Mesodermal cell (in vitro differentiated cells): ENCODE measurements at regions not wholly inside any gene's neighbourhood (a gene's known extent, or its start where the extent isn't known, plus 50 kb on each side); places are given as distances from the start of the nearest gene placed in this dataset.

ENCODE experiments used
- H3K27ac ChIP-seq: 2 replicates; pipeline ENCODE4 v1.7.0; 2013; ENCODE audit warnings: mild to moderate bottlenecking, low read depth, low read length, moderate library complexity; ENCODE audit not compliant: severe bottlenecking
- H3K36me3 ChIP-seq: 2 replicates; pipeline ENCODE4 v1.7.1; 2013; ENCODE audit warnings: mild to moderate bottlenecking, low read length, moderate library complexity; ENCODE audit not compliant: control insufficient read depth, insufficient read depth
- H3K4me1 ChIP-seq: one replicate; pipeline ENCODE4 v1.7.1; 2013; ENCODE audit warnings: mild to moderate bottlenecking, low read length; ENCODE audit not compliant: insufficient read depth, control insufficient read depth, poor library complexity, severe bottlenecking
- H3K4me3 ChIP-seq: 2 replicates; pipeline ENCODE4 v1.7.0; 2013; ENCODE audit warnings: low read length, control low read depth, mild to moderate bottlenecking; ENCODE audit not compliant: insufficient read depth, poor library complexity, severe bottlenecking; ENCODE audit errors: extremely low read depth
- H3K9me3 ChIP-seq: 2 replicates; pipeline ENCODE4 v1.7.1; 2013; ENCODE audit warnings: mild to moderate bottlenecking, low read length, moderate library complexity; ENCODE audit not compliant: control insufficient read depth
- WGBS, 2 experiments: methylation state at CpG; one replicate each; pipeline ENCODE4 v1.1.5; 2013; ENCODE audit warnings: missing lambda C conversion rate in 2 of 2; ENCODE audit not compliant: insufficient coverage in 2 of 2; 5-methylcytosine and 5-hydroxymethylcytosine counted together

GRCh38 chr1:209431402-209431801, 152.1 kb upstream of the CAMK1G start:
- Histone ChIP-seq H3K27ac (no peak overlapping the region), H3K4me1 (peaks cover 24% of the 10 kb centered on the region), H3K4me3 (no peak overlapping the region), H3K9me3 (no peaks in the 10 kb centered on the region), H3K36me3 (no peaks in the 10 kb centered on the region)
- 94 to 100% methylated on average over 3 of the region's 3 CpGs for WGBS, 2 experiments

DNA sequence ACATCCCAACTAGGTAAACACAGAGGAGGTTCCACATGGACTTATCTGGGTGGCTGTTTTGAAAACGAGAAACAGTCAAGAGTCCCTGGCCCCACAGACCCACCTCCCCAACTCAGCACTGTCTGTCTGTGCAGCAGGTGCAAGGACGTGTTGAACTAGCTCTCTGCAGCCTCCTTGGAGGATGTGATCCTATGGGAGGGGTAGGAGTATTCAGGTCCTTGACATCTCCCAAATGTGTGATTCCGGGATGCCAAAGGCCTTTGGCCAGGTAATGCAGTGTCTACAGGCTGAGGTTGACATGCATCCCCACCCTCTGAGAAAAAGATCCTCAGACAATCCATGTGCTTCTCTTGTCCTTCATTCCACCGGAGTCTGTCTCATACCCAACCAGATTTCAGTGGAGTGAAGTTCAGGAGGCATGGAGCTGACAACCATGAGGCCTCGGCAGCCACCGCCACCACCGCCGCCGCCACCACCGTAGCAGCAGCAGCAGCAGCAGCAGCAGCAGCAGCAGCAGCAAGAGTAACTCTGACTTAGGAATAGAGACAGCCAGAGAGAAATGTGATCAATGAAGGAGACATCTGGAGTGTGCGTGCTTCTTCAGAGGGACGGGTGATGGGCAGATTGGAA, 151.6 kb upstream of the CAMK1G start:
- H3K9me3 ChIP-seq, result no peaks in the 10 kb centered on the region
- H3K27ac ChIP-seq, result no peak overlapping the region
- 92 to 100% methylated on average over 3 to 10 of the region's 12 CpGs for WGBS, 2 experiments
- no peak overlapping the region for H3K4me3 ChIP-seq
- H3K36me3 ChIP-seq, result no peaks in the 10 kb centered on the region
- peaks cover 24% of the 10 kb centered on the region for H3K4me1 ChIP-seq

GRCh38 chr1:209432443-209432825, 151.1 kb upstream of the CAMK1G start:
- WGBS, 2 experiments, result 77 to 94% methylated on average over 2 to 3 of the region's 4 CpGs
- Histone ChIP-seq H3K36me3 (no peaks in the 10 kb centered on the region), H3K9me3 (no peaks in the 10 kb centered on the region), H3K27ac (no peak overlapping the region), H3K4me3 (no peak overlapping the region), H3K4me1 (peaks cover 24% of the 10 kb centered on the region)

DNA sequence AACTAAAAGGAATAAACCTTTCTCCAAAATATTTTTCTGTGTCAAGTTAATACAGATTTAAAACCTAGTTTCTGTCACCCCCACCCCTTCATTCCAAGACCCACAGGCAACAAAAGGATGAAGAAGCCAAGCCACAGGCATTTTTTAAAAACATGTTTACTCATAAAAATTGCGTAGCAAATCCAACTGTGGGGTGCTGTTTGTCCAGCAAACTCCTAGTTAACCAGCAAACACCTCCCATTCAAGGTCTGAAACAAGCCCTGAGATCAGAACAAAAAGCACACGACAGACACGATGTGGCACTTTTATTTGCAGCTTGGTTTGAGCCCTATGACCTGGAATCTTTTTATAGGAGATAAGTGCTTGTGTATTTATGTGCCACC, 149.9 kb upstream of the CAMK1G start:
- Histone ChIP-seq H3K36me3 (no peaks in the 10 kb centered on the region), H3K4me1 (peaks cover 24% of the 10 kb centered on the region), H3K4me3 (no peak overlapping the region), H3K27ac (no peak overlapping the region), H3K9me3 (no peaks in the 10 kb centered on the region)
- 45 to 89% methylated on average over 1 to 3 of the region's 3 CpGs for WGBS, 2 experiments

- 83 to 89% methylated on average over 1 of the region's 1 CpG for WGBS, 2 experiments
- no peak overlapping the region for H3K4me3 ChIP-seq
- no peak overlapping the region for H3K27ac ChIP-seq
- H3K36me3 ChIP-seq, result no peaks in the 10 kb centered on the region
- H3K9me3 ChIP-seq, result no peaks in the 10 kb centered on the region
- H3K4me1 ChIP-seq, result peaks cover 24% of the 10 kb centered on the region
Measured at GRCh38 chr1:209434066-209434465, 149.4 kb upstream of the CAMK1G start.

DNA sequence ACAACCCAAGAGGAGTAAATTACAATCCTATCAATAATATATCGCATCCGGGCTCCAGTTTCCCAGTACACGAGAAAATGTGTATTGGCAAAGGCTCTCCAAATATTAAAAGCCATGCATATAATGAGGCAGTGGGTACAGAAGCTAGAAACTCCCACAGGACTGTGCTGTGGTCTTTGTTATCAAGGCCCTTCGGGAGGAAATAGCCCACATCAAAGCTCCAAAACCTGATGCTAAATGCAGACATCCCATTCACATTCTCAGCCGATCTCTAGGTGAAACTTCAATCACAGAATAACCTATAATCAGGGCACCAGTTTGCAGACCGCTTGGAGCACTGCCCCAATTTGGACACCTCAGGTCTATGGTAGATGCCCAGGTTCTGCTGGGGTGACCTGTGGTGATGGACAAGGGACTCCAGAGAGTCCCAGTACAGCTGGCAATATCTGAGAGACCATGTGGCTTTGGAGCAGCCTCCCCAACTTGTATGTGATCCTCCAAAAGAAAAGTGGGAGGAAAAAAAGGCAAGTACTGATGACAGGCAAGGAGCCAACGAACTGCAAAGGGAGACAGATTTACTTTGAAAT, 148.8 kb upstream of the CAMK1G start:
- H3K4me1 ChIP-seq, result peaks cover 24% of the 10 kb centered on the region
- H3K9me3 ChIP-seq, result no peaks in the 10 kb centered on the region
- H3K4me3 ChIP-seq, result no peak overlapping the region
- no peaks in the 10 kb centered on the region for H3K36me3 ChIP-seq
- WGBS, 2 experiments, result 77 to 80% methylated on average over 1 to 5 of the region's 7 CpGs
- H3K27ac ChIP-seq, result peak overlapping the region; percentile 25

- no peak overlapping the region for H3K4me3 ChIP-seq
- H3K9me3 ChIP-seq, result peaks cover 4% of the 10 kb centered on the region
- H3K27ac ChIP-seq, result peak overlapping the region; percentile 25
- 47 to 100% methylated on average over 2 to 4 of the region's 6 CpGs for WGBS, 2 experiments
- no peaks in the 10 kb centered on the region for H3K36me3 ChIP-seq
- peaks cover 24% of the 10 kb centered on the region for H3K4me1 ChIP-seq
Measured at GRCh38 chr1:209435654-209436566, 147.6 kb upstream of the CAMK1G start.

DNA sequence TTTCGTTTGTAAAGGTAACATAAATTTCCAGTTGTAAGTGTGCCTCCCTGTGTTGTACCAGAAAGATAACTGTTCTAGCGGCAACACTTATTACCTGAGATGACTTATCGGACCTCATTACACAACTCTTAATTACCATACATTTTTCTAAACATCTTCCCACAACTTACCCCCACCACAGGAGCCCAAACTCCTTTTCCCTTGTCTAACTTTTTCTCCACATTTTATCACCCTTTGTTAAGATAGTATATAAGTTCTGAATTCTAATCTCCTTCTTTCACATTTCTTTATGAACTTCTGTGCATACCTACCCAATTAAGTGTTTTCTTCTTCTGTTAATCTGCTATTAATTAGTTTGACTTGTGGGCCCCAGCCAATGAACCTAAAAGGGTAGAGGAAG, 143.7 kb upstream of the CAMK1G start:
- no peak overlapping the region for H3K27ac ChIP-seq
- H3K4me1 ChIP-seq, result peaks cover 5% of the 10 kb centered on the region
- WGBS, 2 experiments, result 94 to 100% methylated on average over 3 of the region's 3 CpGs
- H3K9me3 ChIP-seq, result peaks cover 4% of the 10 kb centered on the region
- no peaks in the 10 kb centered on the region for H3K36me3 ChIP-seq
- no peak overlapping the region for H3K4me3 ChIP-seq

DNA sequence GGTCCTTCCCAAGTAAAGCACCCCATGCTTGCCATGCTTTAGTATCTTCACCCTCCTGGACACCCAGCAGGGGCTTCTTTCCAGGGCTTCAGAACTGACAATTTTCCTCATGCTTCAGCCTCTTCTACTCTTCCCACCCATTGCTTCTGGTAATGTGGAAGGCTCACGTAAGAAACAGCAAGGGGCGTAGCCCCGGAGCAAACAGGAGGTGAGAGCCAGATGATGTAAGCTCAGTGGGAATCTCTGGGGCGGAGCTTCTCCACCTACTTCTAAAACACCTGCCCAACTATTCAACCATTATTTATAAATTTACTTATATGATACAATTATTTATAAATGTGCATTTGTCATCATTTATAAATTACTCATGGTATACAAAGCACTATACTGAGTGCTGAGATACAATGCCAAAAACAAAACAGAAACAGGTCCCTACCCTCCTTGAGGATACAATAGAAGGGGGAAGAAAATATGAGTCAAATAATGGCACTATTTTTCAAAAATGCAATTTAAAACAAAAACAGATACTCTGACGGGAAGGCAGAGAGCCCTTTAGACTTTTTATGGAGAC, 140.1 kb upstream of the CAMK1G start:
- Histone ChIP-seq H3K9me3 (peaks cover 4% of the 10 kb centered on the region), H3K4me3 (no peak overlapping the region), H3K27ac (no peak overlapping the region), H3K4me1 (no peaks in the 10 kb centered on the region), H3K36me3 (no peaks in the 10 kb centered on the region)
- WGBS, 2 experiments, result 74% methylated on average over 2 of the region's 5 CpGs; no CpG with 5 or more reads in 1 of the 2 experiments

GRCh38 chr1:209443975-209444651, 139.4 kb upstream of the CAMK1G start:
- Histone ChIP-seq H3K27ac (no peak overlapping the region), H3K9me3 (peaks cover 4% of the 10 kb centered on the region), H3K4me3 (no peak overlapping the region), H3K4me1 (no peaks in the 10 kb centered on the region), H3K36me3 (no peaks in the 10 kb centered on the region)
- WGBS, 2 experiments, result 80 to 100% methylated on average over 2 of the region's 3 CpGs
